T47D (cell line): ENCODE measurements at regions not wholly inside any gene's neighbourhood (a gene's known extent, or its start where the extent isn't known, plus 50 kb on each side); places are given as distances from the start of the nearest gene placed in this dataset.

Experiments
- DNase-seq, 2 experiments: peaks; one replicate each; pipeline versions ENCODE4 v3.0.0 to v3.0.0-alpha.2; 2011 to 2012; ENCODE audit warnings: low read depth in 1 of 2, low spot score in 1 of 2
- JUND ChIP-seq: IDR thresholded peaks from 2 replicates; pipeline ENCODE4 v1.6.1; 2012; ENCODE audit warnings: low read depth
- in situ Hi-C: cut with HindIII; loops from 2 replicates; pipeline ENCODE4 v1.10.0; 2016; ENCODE audit warnings: low sequenced_read_pairs, low pct_unique_long_range_greater_than_20kb

- TF ChIP-seq JUND, result no peak
- in situ Hi-C loops, result no loop called here
Observed at GRCh38 chr16:63188086-63188771, 1152.0 kb upstream of the CDH8 start.

DNA sequence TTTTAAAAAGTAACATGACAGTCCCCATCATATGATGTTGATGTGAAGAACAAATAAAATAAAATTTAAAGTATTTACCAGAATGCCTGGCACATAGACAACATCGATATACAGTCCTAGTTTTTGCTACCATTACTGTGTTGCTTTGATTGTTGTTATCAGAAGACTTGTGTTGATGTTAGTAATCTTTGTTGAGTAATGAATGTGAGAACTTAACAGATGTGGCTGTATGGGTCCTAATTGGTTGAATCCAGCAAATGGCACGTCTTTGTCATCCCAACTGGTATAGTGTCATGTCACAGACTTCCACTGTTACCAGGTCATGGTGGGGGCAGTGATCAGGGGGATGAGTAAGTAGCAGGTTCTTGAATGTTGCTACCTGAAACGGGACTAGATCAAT is 1151.4 kb upstream of the CDH8 start:
- no peak for TF ChIP-seq JUND
- no peak for DNase-seq
- in situ Hi-C loops, result no loop called here

More at GRCh38 chr16:63188086-63188771, 1152.0 kb upstream of the CDH8 start:
- DNase-seq, result no peak

GRCh38 chr16:63185235-63185780 is 1149.1 kb upstream of the CDH8 start:
- in situ Hi-C loops, result no loop called here
- no peak for TF ChIP-seq JUND
- DNase-seq, result no peak

GRCh38 chr16:63183743-63184142 is 1147.5 kb upstream of the CDH8 start:
- TF ChIP-seq JUND, result no peak
- in situ Hi-C loops, result no loop called here
- DNase-seq, result no peak

DNA sequence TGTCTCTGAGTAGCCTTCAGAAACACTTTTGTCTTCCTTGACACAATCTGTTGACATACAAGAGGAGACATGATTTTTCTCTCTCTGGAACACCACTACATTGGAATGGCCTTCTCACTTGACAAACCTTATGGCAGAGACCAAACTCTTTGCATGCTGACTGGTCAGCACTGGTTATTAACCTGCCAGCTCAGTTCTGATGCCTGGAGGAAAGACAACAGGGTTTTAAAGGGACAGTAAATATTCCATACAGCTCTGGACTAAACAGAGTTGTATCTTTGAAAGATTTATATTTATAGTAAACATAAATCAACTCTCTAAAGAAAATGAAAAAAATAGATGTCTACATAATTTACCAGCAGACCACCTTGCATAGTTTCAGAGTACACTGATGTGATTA is 1139.1 kb upstream of the CDH8 start:
- TF ChIP-seq JUND, result no peak
- in situ Hi-C loops, result no loop called here

GRCh38 chr16:63174801-63175200 is 1138.6 kb upstream of the CDH8 start:
- in situ Hi-C loops, result no loop called here
- DNase-seq, result no peak
- no peak for TF ChIP-seq JUND

More for the DNA sequence above, 1139.1 kb upstream of the CDH8 start:
- DNase-seq, result no peak

DNA sequence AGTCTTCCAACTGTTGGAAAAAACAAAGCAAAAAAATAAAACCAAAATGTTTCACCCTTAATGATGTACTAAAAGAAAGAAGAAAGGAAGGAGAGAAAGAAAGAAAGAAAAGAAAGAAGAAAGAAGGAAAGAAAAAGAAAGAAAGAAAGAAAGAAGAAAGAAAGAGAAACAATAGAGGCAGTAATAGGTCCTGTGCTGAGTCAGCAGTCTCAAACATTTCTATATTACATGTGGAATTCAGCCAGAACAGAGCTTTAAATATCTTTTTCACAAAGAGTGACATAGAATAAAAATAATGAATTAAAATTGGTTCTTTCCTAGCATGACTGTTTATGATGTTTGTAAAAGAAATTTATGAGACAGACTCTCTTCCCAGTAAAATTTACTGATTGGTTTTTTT is 1135.3 kb upstream of the CDH8 start:
- no peak for DNase-seq
- no peak for TF ChIP-seq JUND
- in situ Hi-C loops, result no loop called here

- DNase-seq, result no peak
- no peak for TF ChIP-seq JUND
- in situ Hi-C loops, result no loop called here
Observed at GRCh38 chr16:63169100-63169499, 1132.9 kb upstream of the CDH8 start.

GRCh38 chr16:63157818-63158217 is 1121.6 kb upstream of the CDH8 start:
- DNase-seq, result no peak
- no peak for TF ChIP-seq JUND
- in situ Hi-C loops, result no loop called here

DNA sequence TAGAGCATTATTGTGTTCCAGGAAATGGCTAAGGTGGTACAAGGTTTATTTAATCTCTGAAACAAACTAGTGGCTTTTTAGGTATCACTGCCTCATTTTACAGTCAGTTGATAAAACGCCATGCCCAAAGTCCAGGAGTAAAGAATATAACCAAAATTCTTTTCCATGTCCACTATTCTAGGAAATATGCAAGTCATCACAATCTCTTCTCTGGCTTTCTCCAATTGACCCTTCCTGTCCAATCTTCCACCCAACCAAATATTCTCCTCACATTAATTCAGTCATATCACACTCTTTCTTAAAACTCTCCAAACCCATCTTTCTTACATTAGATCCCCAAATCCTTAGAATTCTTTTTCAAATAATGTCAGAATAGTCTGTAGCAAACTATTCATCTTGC is 1110.0 kb upstream of the CDH8 start:
- TF ChIP-seq JUND, result no peak
- in situ Hi-C loops, result no loop called here
- no peak for DNase-seq

GRCh38 chr16:63145411-63145810 is 1109.2 kb upstream of the CDH8 start:
- no peak for TF ChIP-seq JUND
- DNase-seq, result no peak
- in situ Hi-C loops, result no loop called here

- in situ Hi-C loops, result no loop called here
Observed at GRCh38 chr16:63135069-63135468, 1098.8 kb upstream of the CDH8 start.

DNA sequence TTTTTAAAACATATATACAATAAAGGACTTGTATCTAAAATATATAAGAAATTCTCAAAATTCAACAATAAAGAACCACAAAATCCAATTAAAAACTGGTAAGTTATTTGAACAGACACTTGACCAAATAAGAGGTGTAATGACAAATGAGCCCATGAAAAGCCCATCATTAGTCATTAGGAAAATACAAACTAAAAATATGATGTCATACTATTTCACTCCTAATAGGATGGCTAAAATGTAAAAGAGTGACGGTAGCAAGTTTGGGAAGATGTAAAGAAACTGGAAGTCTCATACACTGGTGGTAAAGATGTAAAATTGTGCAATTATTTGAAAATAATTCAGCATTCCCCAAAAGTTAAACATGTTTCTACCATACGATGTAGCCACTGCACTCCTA is 1095.3 kb upstream of the CDH8 start:
- no peak for DNase-seq
- in situ Hi-C loops, result no loop called here
- TF ChIP-seq JUND, result no peak

More at GRCh38 chr16:63135069-63135468, 1098.8 kb upstream of the CDH8 start:
- no peak for DNase-seq
- TF ChIP-seq JUND, result no peak

- TF ChIP-seq JUND, result no peak
- DNase-seq, result no peak
- in situ Hi-C loops, result no loop called here
Observed at GRCh38 chr16:63130942-63131341, 1094.7 kb upstream of the CDH8 start.
